ENCODE measurements at regions not wholly inside any gene's neighbourhood (a gene's known extent, or its start where the extent isn't known, plus 50 kb on each side); places are given as distances from the start of the nearest gene placed in this dataset.

- Histone ChIP-seq H3K9ac (ENCODE audit: low read length) (peak overlapping the region; percentile 81), H3F3A (ENCODE audit: insufficient read depth, low read length) (peaks cover 53% of the 10 kb centered on the region), H3K36me3 (replicated peaks; ENCODE audit: insufficient read depth, low read length) (no peaks in the 10 kb centered on the region), H3K4me3 (ENCODE audit: low read length) (no peak overlapping the region), H3K9me2 (replicated peaks; ENCODE audit: insufficient read depth, low read length) (no peaks in the 10 kb centered on the region), H4K20me1 (ENCODE audit: insufficient read depth, low read length) (no peaks in the 10 kb centered on the region), H3K4me1 (ENCODE audit: low read length) (peaks cover 66% of the 10 kb centered on the region), H3K27me3 (replicated peaks; ENCODE audit: insufficient read depth, low read length) (no peaks in the 10 kb centered on the region), H2AFZ (ENCODE audit: low read length) (no peak overlapping the region), H3K27ac (ENCODE audit: low read length) (peak overlapping the region; percentile 93), H3K9me3 (replicated peaks; ENCODE audit: insufficient read depth, low read length) (no peaks in the 10 kb centered on the region), H3K4me2 (ENCODE audit: low read depth, low read length) (peak overlapping the region; percentile 81), H3K79me2 (ENCODE audit: low read length) (no peaks in the 10 kb centered on the region)
- DNase-seq: no peak
- TF ChIP-seq CTCF (IDR thresholded peaks at IDR 0.05; ENCODE audit: low read length): no peak
- no peak for TF ChIP-seq EZH2 (optimal IDR thresholded peaks at IDR 0.05; ENCODE audit: low read depth, low read length)
- no peak for TF ChIP-seq EZH2phosphoT487 (IDR thresholded peaks at IDR 0.05; ENCODE audit: low read length)
Measured at GRCh38 chr15:31264559-31265089, 62.0 kb upstream of the KLF13 start.

DNA sequence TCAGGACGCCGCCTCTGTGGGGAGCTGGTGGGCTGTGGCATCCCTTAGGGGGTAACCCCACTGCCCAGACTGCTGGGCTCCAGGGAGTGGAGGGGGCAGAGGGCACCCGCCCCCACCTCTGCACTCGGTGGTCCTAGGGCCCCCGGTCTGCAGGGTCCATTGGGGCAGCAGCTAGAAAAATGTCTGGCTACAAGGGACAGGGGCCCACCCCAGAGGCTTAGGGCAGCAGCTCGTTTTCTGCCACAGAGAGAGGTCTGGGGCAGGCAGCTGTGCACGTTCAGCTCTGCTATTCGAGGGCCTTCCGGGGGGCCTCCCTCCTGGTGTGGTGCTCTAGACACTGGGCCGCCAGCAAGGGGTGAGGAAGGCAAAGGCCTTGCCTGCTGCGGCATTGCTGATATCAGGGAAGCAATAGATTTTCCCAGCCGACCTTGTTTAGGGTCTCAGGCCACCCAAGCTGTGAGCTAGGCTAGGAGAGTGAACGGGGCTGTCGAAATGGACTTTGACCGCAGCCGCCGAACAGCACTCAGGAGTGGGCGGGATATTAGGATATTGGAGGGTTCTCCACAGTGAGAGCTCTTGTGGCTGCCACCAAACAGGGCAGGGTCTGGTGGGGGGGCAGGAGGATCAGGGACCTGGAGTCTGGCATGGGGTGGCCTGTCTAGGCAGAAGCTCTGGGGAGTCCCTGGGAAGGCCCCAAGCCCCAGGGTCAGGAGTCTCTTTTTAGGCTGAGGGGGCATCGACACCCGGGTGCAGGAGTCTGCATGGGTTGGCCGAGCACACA is 61.4 kb upstream of the KLF13 start:
- no peak overlapping the region for H3K4me3 ChIP-seq (ENCODE audit: low read length)
- peak overlapping the region; percentile 93 for H3K27ac ChIP-seq (ENCODE audit: low read length)
- H2AFZ ChIP-seq (ENCODE audit: low read length): no peak overlapping the region
- no peaks in the 10 kb centered on the region for H3K36me3 ChIP-seq (replicated peaks; ENCODE audit: insufficient read depth, low read length)
- peak overlapping the region; percentile 81 for H3K9ac ChIP-seq (ENCODE audit: low read length)
- no peaks in the 10 kb centered on the region for H3K27me3 ChIP-seq (replicated peaks; ENCODE audit: insufficient read depth, low read length)
- H3K4me2 ChIP-seq (ENCODE audit: low read depth, low read length): peak overlapping the region; percentile 81
- TF ChIP-seq EZH2 (optimal IDR thresholded peaks at IDR 0.05; ENCODE audit: low read depth, low read length) (no peak), EZH2phosphoT487 (IDR thresholded peaks at IDR 0.05; ENCODE audit: low read length) (no peak), CTCF (IDR thresholded peaks at IDR 0.05; ENCODE audit: low read length) (no peak)
- H3K9me3 ChIP-seq (replicated peaks; ENCODE audit: insufficient read depth, low read length): no peaks in the 10 kb centered on the region
- H3K4me1 ChIP-seq (ENCODE audit: low read length): peaks cover 70% of the 10 kb centered on the region
- H3F3A ChIP-seq (ENCODE audit: insufficient read depth, low read length): peaks cover 53% of the 10 kb centered on the region
- no peak for DNase-seq
- no peaks in the 10 kb centered on the region for H3K9me2 ChIP-seq (replicated peaks; ENCODE audit: insufficient read depth, low read length)
- no peaks in the 10 kb centered on the region for H4K20me1 ChIP-seq (ENCODE audit: insufficient read depth, low read length)
- H3K79me2 ChIP-seq (ENCODE audit: low read length): no peaks in the 10 kb centered on the region

DNA sequence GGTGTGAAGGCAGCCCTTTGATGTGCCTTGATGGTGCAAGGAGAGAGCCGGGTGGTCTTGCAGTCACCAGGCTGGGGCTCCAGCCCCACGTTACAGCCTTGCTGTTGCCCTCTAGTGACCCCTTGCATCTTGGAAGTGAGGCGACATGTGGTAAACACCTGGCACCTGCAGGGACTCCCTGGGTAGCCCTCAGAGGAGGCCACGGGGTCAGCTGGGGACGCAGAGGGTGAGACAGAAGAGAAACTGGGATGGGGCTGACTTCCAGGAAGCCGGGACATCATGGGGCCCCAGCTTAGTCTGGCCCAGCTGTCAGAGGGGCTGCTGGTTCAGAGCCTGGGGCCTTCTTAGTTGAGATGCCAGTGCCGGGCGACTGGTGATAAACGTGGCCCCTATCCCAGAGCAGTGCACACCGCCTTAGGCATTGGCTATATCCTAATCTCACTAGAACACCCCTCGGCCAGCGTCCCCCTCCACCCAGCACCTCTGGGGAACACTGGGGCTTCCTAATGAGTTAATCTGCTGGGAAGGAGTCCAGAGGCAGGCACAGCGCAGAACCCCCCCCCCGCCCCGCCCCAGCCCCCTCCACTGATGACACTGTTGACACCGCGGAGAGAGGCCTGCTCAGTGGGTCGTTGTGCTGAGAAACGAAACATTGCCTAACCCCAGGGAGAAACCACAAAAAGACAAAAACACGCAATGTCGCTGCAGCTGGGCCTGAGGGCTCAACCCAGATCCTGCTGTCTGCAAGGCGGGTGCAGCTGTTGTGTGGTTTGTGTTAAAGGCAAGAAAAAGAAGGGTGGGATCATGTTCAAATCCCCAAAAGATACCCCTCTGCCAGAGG is 60.5 kb upstream of the KLF13 start:
- Histone ChIP-seq H3K4me3 (ENCODE audit: low read length) (peak overlapping the region; percentile 12; the same call in 1 of the 2 replicates), H3K4me1 (ENCODE audit: low read length) (peaks cover 70% of the 10 kb centered on the region), H3K36me3 (replicated peaks; ENCODE audit: insufficient read depth, low read length) (no peaks in the 10 kb centered on the region)

More for the DNA sequence above, 60.5 kb upstream of the KLF13 start:
- Histone ChIP-seq H3K9me2 (replicated peaks; ENCODE audit: insufficient read depth, low read length) (no peaks in the 10 kb centered on the region), H3K9me3 (replicated peaks; ENCODE audit: insufficient read depth, low read length) (no peaks in the 10 kb centered on the region), H3K79me2 (ENCODE audit: low read length) (no peaks in the 10 kb centered on the region), H3F3A (ENCODE audit: insufficient read depth, low read length) (peaks cover 53% of the 10 kb centered on the region), H3K9ac (ENCODE audit: low read length) (peak overlapping the region; percentile 81), H2AFZ (ENCODE audit: low read length) (peak overlapping the region; percentile 1; the same call in 1 of the 2 replicates), H4K20me1 (ENCODE audit: insufficient read depth, low read length) (no peaks in the 10 kb centered on the region), H3K4me2 (ENCODE audit: low read depth, low read length) (peak overlapping the region; percentile 81), H3K27me3 (replicated peaks; ENCODE audit: insufficient read depth, low read length) (no peaks in the 10 kb centered on the region), H3K27ac (ENCODE audit: low read length) (peak overlapping the region; percentile 93)
- DNase-seq: peak; percentile 97
- TF ChIP-seq EZH2phosphoT487 (IDR thresholded peaks at IDR 0.05; ENCODE audit: low read length) (no peak), CTCF (IDR thresholded peaks at IDR 0.05; ENCODE audit: low read length) (peak; percentile 36)

Data from MM.1S (cell line).